WTC11 (cell line): ENCODE measurements at regions not wholly inside any gene's neighbourhood (a gene's known extent, or its start where the extent isn't known, plus 50 kb on each side); places are given as distances from the start of the nearest gene placed in this dataset.

Experiments
- ATAC-seq: fragments of 200-7000 bp; cut with Tn5 transposase; 2 replicates; pipeline ENCODE4 v1.10.0; 2021; ENCODE audit warnings: mild to moderate bottlenecking, moderate library complexity
- CTCF ChIA-PET: fragments of 300-600 bp; sonication (Branson Sonifier 250); formaldehyde crosslinking; loops from one replicate; lab custom pipeline; 2021; ENCODE audit warnings: antibody characterized with exemption; lab: Charles Lee
- POLR2A ChIA-PET: fragments of 350-600 bp; sonication (Branson Sonifier 250); formaldehyde crosslinking; loops from one replicate; lab custom pipeline; 2021; ENCODE audit warnings: antibody characterized with exemption; lab: Charles Lee
- DNase-seq: peaks from one replicate; pipeline ENCODE4 v3.0.0; 2021; ENCODE audit warnings: low spot score
- H3K27ac Mint-ChIP-seq: 2 replicates; pipeline ENCODE4 v1.8.0; 2021; ENCODE audit warnings: mixed read lengths
- H3K27me3 Mint-ChIP-seq: 2 replicates; pipeline ENCODE4 v1.8.0; 2021; ENCODE audit warnings: low read depth, mild to moderate bottlenecking, moderate library complexity, mixed read lengths
- H3K36me3 Mint-ChIP-seq: 2 replicates; pipeline ENCODE4 v1.8.0; 2021; ENCODE audit warnings: mixed read lengths
- H3K4me1 Mint-ChIP-seq: 2 replicates; pipeline ENCODE4 v1.8.0; 2022; ENCODE audit warnings: mixed read lengths
- H3K4me3 Mint-ChIP-seq: 2 replicates; pipeline ENCODE4 v1.8.0; 2021; ENCODE audit warnings: mild to moderate bottlenecking, moderate library complexity, mixed read lengths
- H3K9me3 Mint-ChIP-seq: 2 replicates; pipeline ENCODE4 v1.8.0; 2021; ENCODE audit warnings: mixed read lengths
- ELF4 ChIP-seq: sonication (generic); formaldehyde crosslinking; IDR thresholded peaks from 2 replicates; pipeline ENCODE4 v1.8.1; 2022; ENCODE audit warnings: low read depth, mild to moderate bottlenecking, moderate library complexity, missing genetic modification reagents
- JAZF1 ChIP-seq: fragments of 250-450 bp; sonication (Bioruptor Pico); IDR thresholded peaks from 2 replicates; pipeline ENCODE4 v1.9.0; 2021; ENCODE audit warnings: moderate library complexity, mild to moderate bottlenecking, inconsistent platforms
- MXD4 ChIP-seq: fragments of 250-450 bp; sonication (Bioruptor Pico); IDR thresholded peaks from 2 replicates; pipeline ENCODE4 v1.8.0; 2021; ENCODE audit warnings: mild to moderate bottlenecking, moderate library complexity, borderline replicate concordance
- MYBL2 ChIP-seq: sonication (generic); formaldehyde crosslinking; IDR thresholded peaks from 2 replicates; pipeline ENCODE4 v1.8.1; 2023; ENCODE audit warnings: mild to moderate bottlenecking, moderate library complexity, missing genetic modification reagents
- NFE2L1 ChIP-seq: sonication (generic); formaldehyde crosslinking; IDR thresholded peaks from 2 replicates; pipeline ENCODE4 v1.8.1; 2023; ENCODE audit warnings: missing genetic modification reagents
- PRRX2 ChIP-seq: fragments of 250-450 bp; sonication (Bioruptor Pico); IDR thresholded peaks from 2 replicates; pipeline ENCODE4 v1.8.0; 2021; ENCODE audit warnings: mild to moderate bottlenecking
- RORB ChIP-seq: fragments of 250-450 bp; sonication (Bioruptor Pico); IDR thresholded peaks from 2 replicates; pipeline ENCODE4 v1.9.0; 2021; ENCODE audit warnings: mild to moderate bottlenecking
- TEAD1 ChIP-seq: sonication (generic); formaldehyde crosslinking; IDR thresholded peaks from 2 replicates; pipeline ENCODE4 v1.8.0; 2022; ENCODE audit warnings: mild to moderate bottlenecking, missing genetic modification reagents
- TEAD4 ChIP-seq: sonication (generic); formaldehyde crosslinking; IDR thresholded peaks from 2 replicates; pipeline ENCODE4 v1.8.0; 2022; ENCODE audit warnings: mild to moderate bottlenecking, missing genetic modification reagents
- TP53 ChIP-seq: sonication (generic); formaldehyde crosslinking; IDR thresholded peaks from 2 replicates; pipeline ENCODE4 v1.8.1; 2023; ENCODE audit warnings: mild to moderate bottlenecking, missing genetic modification reagents
- ZNF121 ChIP-seq: sonication (generic); formaldehyde crosslinking; IDR thresholded peaks from 2 replicates; pipeline ENCODE4 v1.8.0; 2023; ENCODE audit warnings: missing genetic modification reagents
- ZNF232 ChIP-seq: sonication (generic); formaldehyde crosslinking; IDR thresholded peaks from 2 replicates; pipeline ENCODE4 v1.8.0; 2022; ENCODE audit warnings: mild to moderate bottlenecking, missing genetic modification reagents
- ZNF423 ChIP-seq: fragments of 250-450 bp; sonication (Bioruptor Pico); IDR thresholded peaks from 2 replicates; pipeline ENCODE4 v2.1.2; 2022; ENCODE audit warnings: mild to moderate bottlenecking, moderate library complexity
- TF ChIP-seq, protein P1 (sequence below): sonication (generic); formaldehyde crosslinking; IDR thresholded peaks from 2 replicates; pipeline ENCODE4 v1.8.0; 2022; ENCODE audit warnings: mild to moderate bottlenecking, missing genetic modification reagents
- TF ChIP-seq, protein P2 (sequence below): sonication (generic); formaldehyde crosslinking; IDR thresholded peaks from 2 replicates; pipeline ENCODE4 v1.8.1; 2023; ENCODE audit warnings: mild to moderate bottlenecking, moderate library complexity, missing genetic modification reagents
- TF ChIP-seq, protein P3 (sequence below): sonication (generic); formaldehyde crosslinking; IDR thresholded peaks from 2 replicates; pipeline ENCODE4 v1.8.1; 2023; ENCODE audit warnings: mild to moderate bottlenecking, missing genetic modification reagents, moderate library complexity
- TF ChIP-seq, protein P4 (sequence below): sonication (generic); formaldehyde crosslinking; IDR thresholded peaks from 2 replicates; pipeline ENCODE4 v1.8.1; 2022; ENCODE audit warnings: mild to moderate bottlenecking, missing genetic modification reagents, moderate library complexity, borderline replicate concordance
- TF ChIP-seq, protein P5 (sequence below): sonication (generic); formaldehyde crosslinking; IDR thresholded peaks from 2 replicates; pipeline ENCODE4 v1.8.0; 2023; ENCODE audit warnings: mild to moderate bottlenecking, missing genetic modification reagents
- TF ChIP-seq, protein P6 (sequence below): sonication (generic); formaldehyde crosslinking; IDR thresholded peaks from 2 replicates; pipeline ENCODE4 v1.8.1; 2023; ENCODE audit warnings: mild to moderate bottlenecking, missing genetic modification reagents, moderate library complexity
- TF ChIP-seq, protein P7 (sequence below): sonication (generic); formaldehyde crosslinking; IDR thresholded peaks from 2 replicates; pipeline ENCODE4 v1.8.1; 2023; ENCODE audit warnings: mild to moderate bottlenecking, missing genetic modification reagents, borderline replicate concordance

DNA sequence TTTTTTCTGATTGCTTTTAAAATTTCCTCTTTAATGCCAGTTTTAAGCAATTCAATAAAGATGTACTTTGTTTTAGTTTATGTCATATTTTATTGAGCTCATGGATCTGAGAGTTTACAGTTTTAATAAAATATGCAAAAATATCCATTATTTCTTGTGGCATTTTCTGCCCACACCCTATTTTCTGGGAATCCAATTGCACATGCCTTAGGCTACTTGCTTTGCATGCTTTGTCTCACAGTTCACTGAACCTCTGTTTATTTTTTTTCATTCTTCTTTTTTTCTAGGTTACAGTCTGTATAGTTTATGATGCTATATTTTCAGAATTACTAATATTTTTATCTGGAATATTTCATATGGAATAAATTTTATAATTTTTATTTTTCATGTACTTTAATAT is 1258.0 kb downstream of the FSCB start:
- ChIA-PET CTCF (no interaction called here), POLR2A (no interaction called here)
- H3K27me3 Mint-ChIP-seq, result no peaks in the 10 kb centered on the region
- TF ChIP-seq ELF4 (CRISPR knock-in tag) (no peak), JAZF1 (CRISPR knock-in tag) (no peak), ZNF423 (no peak), MXD4 (CRISPR knock-in tag) (no peak), RORB (CRISPR knock-in tag) (no peak), TEAD1 (CRISPR knock-in tag) (no peak), PRRX2 (CRISPR knock-in tag) (no peak), ZNF232 (CRISPR knock-in tag) (no peak), NFE2L1 (CRISPR knock-in tag) (no peak), MYBL2 (CRISPR knock-in tag) (no peak), TP53 (no peak), ZNF121 (CRISPR knock-in tag) (no peak), TEAD4 (no peak)
- TF ChIP-seq, protein P1, sequence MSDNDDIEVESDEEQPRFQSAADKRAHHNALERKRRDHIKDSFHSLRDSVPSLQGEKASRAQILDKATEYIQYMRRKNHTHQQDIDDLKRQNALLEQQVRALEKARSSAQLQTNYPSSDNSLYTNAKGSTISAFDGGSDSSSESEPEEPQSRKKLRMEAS (CRISPR knock-in tag), result no peak
- TF ChIP-seq, protein P2, sequence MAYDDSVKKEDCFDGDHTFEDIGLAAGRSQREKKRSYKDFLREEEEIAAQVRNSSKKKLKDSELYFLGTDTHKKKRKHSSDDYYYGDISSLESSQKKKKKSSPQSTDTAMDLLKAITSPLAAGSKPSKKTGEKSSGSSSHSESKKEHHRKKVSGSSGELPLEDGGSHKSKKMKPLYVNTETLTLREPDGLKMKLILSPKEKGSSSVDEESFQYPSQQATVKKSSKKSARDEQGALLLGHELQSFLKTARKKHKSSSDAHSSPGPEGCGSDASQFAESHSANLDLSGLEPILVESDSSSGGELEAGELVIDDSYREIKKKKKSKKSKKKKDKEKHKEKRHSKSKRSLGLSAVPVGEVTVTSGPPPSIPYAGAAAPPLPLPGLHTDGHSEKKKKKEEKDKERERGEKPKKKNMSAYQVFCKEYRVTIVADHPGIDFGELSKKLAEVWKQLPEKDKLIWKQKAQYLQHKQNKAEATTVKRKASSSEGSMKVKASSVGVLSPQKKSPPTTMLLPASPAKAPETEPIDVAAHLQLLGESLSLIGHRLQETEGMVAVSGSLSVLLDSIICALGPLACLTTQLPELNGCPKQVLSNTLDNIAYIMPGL (CRISPR knock-in tag), result no peak
- TF ChIP-seq, protein P3, sequence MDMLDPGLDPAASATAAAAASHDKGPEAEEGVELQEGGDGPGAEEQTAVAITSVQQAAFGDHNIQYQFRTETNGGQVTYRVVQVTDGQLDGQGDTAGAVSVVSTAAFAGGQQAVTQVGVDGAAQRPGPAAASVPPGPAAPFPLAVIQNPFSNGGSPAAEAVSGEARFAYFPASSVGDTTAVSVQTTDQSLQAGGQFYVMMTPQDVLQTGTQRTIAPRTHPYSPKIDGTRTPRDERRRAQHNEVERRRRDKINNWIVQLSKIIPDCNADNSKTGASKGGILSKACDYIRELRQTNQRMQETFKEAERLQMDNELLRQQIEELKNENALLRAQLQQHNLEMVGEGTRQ (CRISPR knock-in tag), result no peak
- TF ChIP-seq, protein P4, sequence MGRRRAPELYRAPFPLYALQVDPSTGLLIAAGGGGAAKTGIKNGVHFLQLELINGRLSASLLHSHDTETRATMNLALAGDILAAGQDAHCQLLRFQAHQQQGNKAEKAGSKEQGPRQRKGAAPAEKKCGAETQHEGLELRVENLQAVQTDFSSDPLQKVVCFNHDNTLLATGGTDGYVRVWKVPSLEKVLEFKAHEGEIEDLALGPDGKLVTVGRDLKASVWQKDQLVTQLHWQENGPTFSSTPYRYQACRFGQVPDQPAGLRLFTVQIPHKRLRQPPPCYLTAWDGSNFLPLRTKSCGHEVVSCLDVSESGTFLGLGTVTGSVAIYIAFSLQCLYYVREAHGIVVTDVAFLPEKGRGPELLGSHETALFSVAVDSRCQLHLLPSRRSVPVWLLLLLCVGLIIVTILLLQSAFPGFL (CRISPR knock-in tag), result no peak
- TF ChIP-seq, protein P5, sequence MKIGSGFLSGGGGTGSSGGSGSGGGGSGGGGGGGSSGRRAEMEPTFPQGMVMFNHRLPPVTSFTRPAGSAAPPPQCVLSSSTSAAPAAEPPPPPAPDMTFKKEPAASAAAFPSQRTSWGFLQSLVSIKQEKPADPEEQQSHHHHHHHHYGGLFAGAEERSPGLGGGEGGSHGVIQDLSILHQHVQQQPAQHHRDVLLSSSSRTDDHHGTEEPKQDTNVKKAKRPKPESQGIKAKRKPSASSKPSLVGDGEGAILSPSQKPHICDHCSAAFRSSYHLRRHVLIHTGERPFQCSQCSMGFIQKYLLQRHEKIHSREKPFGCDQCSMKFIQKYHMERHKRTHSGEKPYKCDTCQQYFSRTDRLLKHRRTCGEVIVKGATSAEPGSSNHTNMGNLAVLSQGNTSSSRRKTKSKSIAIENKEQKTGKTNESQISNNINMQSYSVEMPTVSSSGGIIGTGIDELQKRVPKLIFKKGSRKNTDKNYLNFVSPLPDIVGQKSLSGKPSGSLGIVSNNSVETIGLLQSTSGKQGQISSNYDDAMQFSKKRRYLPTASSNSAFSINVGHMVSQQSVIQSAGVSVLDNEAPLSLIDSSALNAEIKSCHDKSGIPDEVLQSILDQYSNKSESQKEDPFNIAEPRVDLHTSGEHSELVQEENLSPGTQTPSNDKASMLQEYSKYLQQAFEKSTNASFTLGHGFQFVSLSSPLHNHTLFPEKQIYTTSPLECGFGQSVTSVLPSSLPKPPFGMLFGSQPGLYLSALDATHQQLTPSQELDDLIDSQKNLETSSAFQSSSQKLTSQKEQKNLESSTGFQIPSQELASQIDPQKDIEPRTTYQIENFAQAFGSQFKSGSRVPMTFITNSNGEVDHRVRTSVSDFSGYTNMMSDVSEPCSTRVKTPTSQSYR (CRISPR knock-in tag), result no peak
- TF ChIP-seq, protein P6, sequence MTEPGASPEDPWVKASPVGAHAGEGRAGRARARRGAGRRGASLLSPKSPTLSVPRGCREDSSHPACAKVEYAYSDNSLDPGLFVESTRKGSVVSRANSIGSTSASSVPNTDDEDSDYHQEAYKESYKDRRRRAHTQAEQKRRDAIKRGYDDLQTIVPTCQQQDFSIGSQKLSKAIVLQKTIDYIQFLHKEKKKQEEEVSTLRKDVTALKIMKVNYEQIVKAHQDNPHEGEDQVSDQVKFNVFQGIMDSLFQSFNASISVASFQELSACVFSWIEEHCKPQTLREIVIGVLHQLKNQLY (CRISPR knock-in tag), result no peak
- TF ChIP-seq, protein P7, sequence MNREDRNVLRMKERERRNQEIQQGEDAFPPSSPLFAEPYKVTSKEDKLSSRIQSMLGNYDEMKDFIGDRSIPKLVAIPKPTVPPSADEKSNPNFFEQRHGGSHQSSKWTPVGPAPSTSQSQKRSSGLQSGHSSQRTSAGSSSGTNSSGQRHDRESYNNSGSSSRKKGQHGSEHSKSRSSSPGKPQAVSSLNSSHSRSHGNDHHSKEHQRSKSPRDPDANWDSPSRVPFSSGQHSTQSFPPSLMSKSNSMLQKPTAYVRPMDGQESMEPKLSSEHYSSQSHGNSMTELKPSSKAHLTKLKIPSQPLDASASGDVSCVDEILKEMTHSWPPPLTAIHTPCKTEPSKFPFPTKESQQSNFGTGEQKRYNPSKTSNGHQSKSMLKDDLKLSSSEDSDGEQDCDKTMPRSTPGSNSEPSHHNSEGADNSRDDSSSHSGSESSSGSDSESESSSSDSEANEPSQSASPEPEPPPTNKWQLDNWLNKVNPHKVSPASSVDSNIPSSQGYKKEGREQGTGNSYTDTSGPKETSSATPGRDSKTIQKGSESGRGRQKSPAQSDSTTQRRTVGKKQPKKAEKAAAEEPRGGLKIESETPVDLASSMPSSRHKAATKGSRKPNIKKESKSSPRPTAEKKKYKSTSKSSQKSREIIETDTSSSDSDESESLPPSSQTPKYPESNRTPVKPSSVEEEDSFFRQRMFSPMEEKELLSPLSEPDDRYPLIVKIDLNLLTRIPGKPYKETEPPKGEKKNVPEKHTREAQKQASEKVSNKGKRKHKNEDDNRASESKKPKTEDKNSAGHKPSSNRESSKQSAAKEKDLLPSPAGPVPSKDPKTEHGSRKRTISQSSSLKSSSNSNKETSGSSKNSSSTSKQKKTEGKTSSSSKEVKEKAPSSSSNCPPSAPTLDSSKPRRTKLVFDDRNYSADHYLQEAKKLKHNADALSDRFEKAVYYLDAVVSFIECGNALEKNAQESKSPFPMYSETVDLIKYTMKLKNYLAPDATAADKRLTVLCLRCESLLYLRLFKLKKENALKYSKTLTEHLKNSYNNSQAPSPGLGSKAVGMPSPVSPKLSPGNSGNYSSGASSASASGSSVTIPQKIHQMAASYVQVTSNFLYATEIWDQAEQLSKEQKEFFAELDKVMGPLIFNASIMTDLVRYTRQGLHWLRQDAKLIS (CRISPR knock-in tag), result no peak
- peaks cover 16% of the 10 kb centered on the region for H3K9me3 Mint-ChIP-seq
- H3K4me1 Mint-ChIP-seq, result no peaks in the 10 kb centered on the region
- no peak overlapping the region for H3K27ac Mint-ChIP-seq
- DNase-seq (no peak), ATAC-seq (no peak)
- peaks cover 7% of the 10 kb centered on the region for H3K36me3 Mint-ChIP-seq
- H3K4me3 Mint-ChIP-seq, result no peak overlapping the region
